ENCODE measurements at regions not wholly inside any gene's neighbourhood (a gene's known extent, or its start where the extent isn't known, plus 50 kb on each side); places are given as distances from the start of the nearest gene placed in this dataset.

GRCh38 chr9:80926611-80927010 is 762.7 kb downstream of the TLE1 start:
- Histone ChIP-seq H3K36me3 (ENCODE audit: low read depth) (no peaks in the 10 kb centered on the region), H3F3A (ENCODE audit: insufficient read depth, low read depth) (no peaks in the 10 kb centered on the region), H4K20me1 (ENCODE audit: insufficient read depth) (no peaks in the 10 kb centered on the region), H2AFZ (no peak overlapping the region), H3K4me1 (replicated peaks; ENCODE audit: insufficient read depth) (no peaks in the 10 kb centered on the region), H3K4me3 (no peak overlapping the region), H3K9me2 (ENCODE audit: insufficient read depth) (0 out of 2 replicates have a peak, but pooled peaks cover 3% of the 10 kb centered on the region), H3K4me2 (no peak overlapping the region), H3K27me3 (ENCODE audit: insufficient read depth, low read depth) (no peaks in the 10 kb centered on the region), H3K79me2 (ENCODE audit: low read depth) (no peaks in the 10 kb centered on the region), H3K27ac (no peak overlapping the region), H3K9me3 (ENCODE audit: insufficient read depth, low read depth) (no peaks in the 10 kb centered on the region; the same call in 1 of the 2 replicates)
- no peak for TF ChIP-seq CTCF (conservative IDR thresholded peaks at IDR 0.05)
- no peak for TF ChIP-seq EZH2 (IDR thresholded peaks at IDR 0.05; ENCODE audit: low read depth)
- intact Hi-C loops (cut with micrococcal nuclease; ENCODE audit: unreplicated experiment) = no loop called here
- no peak for DNase-seq
- POLR2A ChIA-PET (ENCODE audit: unreplicated experiment) = no interaction called here
- no TSS peak for BruUV-seq (replicated peaks)
- CTCF ChIA-PET = no interaction called here

- H3K4me2 ChIP-seq = no peak overlapping the region
- no peak for DNase-seq
- no peaks in the 10 kb centered on the region for H4K20me1 ChIP-seq (ENCODE audit: insufficient read depth)
- no peaks in the 10 kb centered on the region for H3F3A ChIP-seq (ENCODE audit: insufficient read depth, low read depth)
- H3K4me3 ChIP-seq = no peak overlapping the region
- H3K27ac ChIP-seq = no peak overlapping the region
- no peaks in the 10 kb centered on the region for H3K27me3 ChIP-seq (ENCODE audit: insufficient read depth, low read depth)
- CTCF ChIA-PET = no interaction called here
- peaks cover 5% of the 10 kb centered on the region; the same call in 1 of the 2 replicates for H3K9me3 ChIP-seq (ENCODE audit: insufficient read depth, low read depth)
- H3K9me2 ChIP-seq (ENCODE audit: insufficient read depth) = no peaks in the 10 kb centered on the region
- no peak for TF ChIP-seq EZH2 (IDR thresholded peaks at IDR 0.05; ENCODE audit: low read depth)
- TF ChIP-seq CTCF (conservative IDR thresholded peaks at IDR 0.05) = no peak
- no TSS peak for BruUV-seq (replicated peaks)
- H3K79me2 ChIP-seq (ENCODE audit: low read depth) = no peaks in the 10 kb centered on the region
- POLR2A ChIA-PET (ENCODE audit: unreplicated experiment) = no interaction called here
- intact Hi-C loops (cut with micrococcal nuclease; ENCODE audit: unreplicated experiment) = no loop called here
- H3K4me1 ChIP-seq (replicated peaks; ENCODE audit: insufficient read depth) = no peaks in the 10 kb centered on the region
- H3K36me3 ChIP-seq (ENCODE audit: low read depth) = no peaks in the 10 kb centered on the region
- no peak overlapping the region for H2AFZ ChIP-seq
Measured at GRCh38 chr9:80922544-80922943, 766.8 kb downstream of the TLE1 start.

- Histone ChIP-seq H3K9me2 (ENCODE audit: insufficient read depth) (no peaks in the 10 kb centered on the region), H3K27me3 (ENCODE audit: insufficient read depth, low read depth) (no peaks in the 10 kb centered on the region), H3K27ac (no peak overlapping the region), H3K4me1 (replicated peaks; ENCODE audit: insufficient read depth) (no peaks in the 10 kb centered on the region), H3K4me2 (no peak overlapping the region), H3K4me3 (no peak overlapping the region), H3F3A (ENCODE audit: insufficient read depth, low read depth) (no peaks in the 10 kb centered on the region), H2AFZ (no peak overlapping the region), H3K9me3 (ENCODE audit: insufficient read depth, low read depth) (no peaks in the 10 kb centered on the region), H4K20me1 (ENCODE audit: insufficient read depth) (no peaks in the 10 kb centered on the region), H3K36me3 (ENCODE audit: low read depth) (no peaks in the 10 kb centered on the region), H3K79me2 (ENCODE audit: low read depth) (no peaks in the 10 kb centered on the region)
- no peak for TF ChIP-seq CTCF (conservative IDR thresholded peaks at IDR 0.05)
- no peak for TF ChIP-seq EZH2 (IDR thresholded peaks at IDR 0.05; ENCODE audit: low read depth)
- ChIA-PET POLR2A (ENCODE audit: unreplicated experiment) (no interaction called here), CTCF (no interaction called here)
- no TSS peak for BruUV-seq (replicated peaks)
- no peak for DNase-seq
- intact Hi-C loops (cut with micrococcal nuclease; ENCODE audit: unreplicated experiment) = no loop called here
Measured at GRCh38 chr9:80906728-80907127, 782.6 kb downstream of the TLE1 start.
